NB4 (cell line): ENCODE measurements at regions not wholly inside any gene's neighbourhood (a gene's known extent, or its start where the extent isn't known, plus 50 kb on each side); places are given as distances from the start of the nearest gene placed in this dataset.

Experiments used
- DNase-seq: peaks from one replicate; pipeline ENCODE4 v3.0.0; 2010; ENCODE audit warnings: low read depth
- H3K4me3 ChIP-seq: one replicate; pipeline ENCODE4 v1.5.1; 2011; ENCODE audit warnings: mild to moderate bottlenecking, low read depth, low read length, moderate library complexity
- CTCF ChIP-seq: IDR thresholded peaks from one replicate; pipeline ENCODE4 v1.5.1; 2012; ENCODE audit warnings: low read depth, low read length
- MAX ChIP-seq: IDR thresholded peaks from 2 replicates; pipeline ENCODE4 v1.6.1; 2011; ENCODE audit warnings: low read depth, low read length
- MYC ChIP-seq: IDR thresholded peaks from 2 replicates; pipeline ENCODE4 v1.6.1; 2011; ENCODE audit warnings: low read depth, low read length
- POLR2A ChIP-seq: IDR thresholded peaks from 2 replicates; pipeline ENCODE4 v1.6.1; 2011; ENCODE audit warnings: mild to moderate bottlenecking; ENCODE audit not compliant: insufficient read length; ENCODE audit errors: extremely low read depth

- TF ChIP-seq POLR2A (no peak), MAX (no peak), MYC (no peak), CTCF (no peak)
- H3K4me3 ChIP-seq = no peak overlapping the region
- DNase-seq = peak; percentile 78
These were observed 279.2 kb downstream of the RPS6KC1 start for GRCh38 chr1:213330281-213330680.

GRCh38 chr1:213331631-213332175 is 280.7 kb downstream of the RPS6KC1 start:
- H3K4me3 ChIP-seq = no peak overlapping the region
- DNase-seq = no peak
- no peak for TF ChIP-seq MAX
- TF ChIP-seq MYC = no peak
- no peak for TF ChIP-seq CTCF
- TF ChIP-seq POLR2A = no peak

- DNase-seq = peak; percentile 49
- no peak overlapping the region for H3K4me3 ChIP-seq
- TF ChIP-seq CTCF (no peak), POLR2A (no peak), MAX (no peak), MYC (no peak)
These were observed 281.4 kb downstream of the RPS6KC1 start for GRCh38 chr1:213332491-213332890.

- no peak overlapping the region for H3K4me3 ChIP-seq
- TF ChIP-seq POLR2A = no peak
- no peak for TF ChIP-seq MAX
- no peak for TF ChIP-seq MYC
- no peak for TF ChIP-seq CTCF
- DNase-seq = no peak
These were observed 282.1 kb downstream of the RPS6KC1 start for GRCh38 chr1:213333121-213333520.

- H3K4me3 ChIP-seq = no peak overlapping the region
- TF ChIP-seq MAX = no peak
- TF ChIP-seq POLR2A = no peak
- TF ChIP-seq MYC = no peak
- no peak for TF ChIP-seq CTCF
- no peak for DNase-seq
These were observed 284.0 kb downstream of the RPS6KC1 start for GRCh38 chr1:213335084-213335483.
